ENCODE measurements at regions not wholly inside any gene's neighbourhood (a gene's known extent, or its start where the extent isn't known, plus 50 kb on each side); places are given as distances from the start of the nearest gene placed in this dataset.

- DNase-seq (ENCODE audit: low spot score): no peak
These were observed 73.7 kb upstream of the PROK2 start for GRCh38 chr3:71858503-71859122.

GRCh38 chr3:71857956-71858355, 73.0 kb upstream of the PROK2 start:
- DNase-seq (ENCODE audit: low spot score): no peak

GRCh38 chr3:71854706-71855105, 69.8 kb upstream of the PROK2 start:
- DNase-seq (ENCODE audit: low spot score): peak; percentile 64

- no peak for DNase-seq (ENCODE audit: low spot score)
These were observed 69.1 kb upstream of the PROK2 start for GRCh38 chr3:71854096-71854495.

GRCh38 chr3:71851878-71852277, 66.9 kb upstream of the PROK2 start:
- DNase-seq (ENCODE audit: low spot score): peak; percentile 57

- DNase-seq (ENCODE audit: low spot score): no peak
These were observed 65.7 kb upstream of the PROK2 start for GRCh38 chr3:71850654-71851053.

- no peak for DNase-seq (ENCODE audit: low spot score)
These were observed 64.7 kb upstream of the PROK2 start for GRCh38 chr3:71849681-71850080.

GRCh38 chr3:71847794-71848193, 62.8 kb upstream of the PROK2 start:
- DNase-seq (ENCODE audit: low spot score): no peak

- no peak for DNase-seq (ENCODE audit: low spot score)
These were observed 61.2 kb upstream of the PROK2 start for GRCh38 chr3:71846185-71846584.

GRCh38 chr3:71843071-71843470, 58.1 kb upstream of the PROK2 start:
- DNase-seq (ENCODE audit: low spot score): no peak

GRCh38 chr3:71838406-71838805, 53.5 kb upstream of the PROK2 start:
- no peak for DNase-seq (ENCODE audit: low spot score)

Data from pons (tissue), 1 donor.